ENCODE measurements at regions not wholly inside any gene's neighbourhood (a gene's known extent, or its start where the extent isn't known, plus 50 kb on each side); places are given as distances from the start of the nearest gene placed in this dataset.

GRCh38 chr1:184219883-184220282 lies 166.9 kb upstream of the C1orf21 start:
- TF ChIP-seq CTCF (conservative IDR thresholded peaks at IDR 0.05) = no peak
- no peak for TF ChIP-seq ZFX (IDR thresholded peaks at IDR 0.05)

Measured in C4-2B (cell line).